OCI-LY1 (cell line): ENCODE measurements at regions not wholly inside any gene's neighbourhood (a gene's known extent, or its start where the extent isn't known, plus 50 kb on each side); places are given as distances from the start of the nearest gene placed in this dataset.

ENCODE experiments used
- H2AFZ ChIP-seq: fragments of 200-600 bp; sonication (generic), shearing (Covaris generic); 2 replicates; pipeline ENCODE4 v1.6.0; 2014; ENCODE audit warnings: antibody characterized with exemption, mild to moderate bottlenecking, low read length
- H3F3A ChIP-seq: fragments of 200-600 bp; sonication (generic), shearing (Covaris generic); 2 replicates; pipeline ENCODE4 v1.6.0; 2014; ENCODE audit warnings: mild to moderate bottlenecking, antibody characterized with exemption, low read length, moderate library complexity; ENCODE audit not compliant: insufficient read depth
- H3K27ac ChIP-seq: fragments of 200-600 bp; sonication (generic); 2 replicates; pipeline ENCODE4 v1.5.1; 2014; ENCODE audit warnings: low read length, mixed run types, mild to moderate bottlenecking, low read depth; ENCODE audit not compliant: poor library complexity, severe bottlenecking
- H3K27me3 ChIP-seq: fragments of 200-600 bp; sonication (generic); 2 replicates; pipeline ENCODE4 v1.6.0; 2014; ENCODE audit warnings: antibody characterized with exemption, mild to moderate bottlenecking, low read length, moderate library complexity; ENCODE audit not compliant: insufficient read depth
- H3K36me3 ChIP-seq: fragments of 200-600 bp; sonication (generic); 2 replicates; pipeline ENCODE4 v1.6.1; 2014; ENCODE audit warnings: mild to moderate bottlenecking, antibody characterized with exemption, low read length, moderate library complexity, mixed read lengths; ENCODE audit not compliant: insufficient read depth
- H3K4me1 ChIP-seq: fragments of 200-600 bp; sonication (generic); 2 replicates; pipeline ENCODE4 v1.5.1; 2014; ENCODE audit warnings: mild to moderate bottlenecking, low read length, moderate library complexity; ENCODE audit not compliant: insufficient read depth, severe bottlenecking
- H3K4me2 ChIP-seq: fragments of 200-600 bp; sonication (generic), shearing (Covaris generic); 2 replicates; pipeline ENCODE4 v1.6.1; 2014; ENCODE audit warnings: low read length
- H3K4me3 ChIP-seq: fragments of 200-600 bp; sonication (generic); 2 replicates; pipeline ENCODE4 v1.5.1; 2014; ENCODE audit warnings: low read length, low read depth, mild to moderate bottlenecking, mixed read lengths; ENCODE audit not compliant: poor library complexity, severe bottlenecking
- H3K79me2 ChIP-seq: fragments of 200-600 bp; shearing (Covaris generic); 2 replicates; pipeline ENCODE4 v1.6.1; 2016; ENCODE audit warnings: mixed run types, low read length, mixed read lengths; ENCODE audit not compliant: insufficient read depth
- H3K9ac ChIP-seq: fragments of 200-600 bp; sonication (generic), shearing (Covaris generic); 2 replicates; pipeline ENCODE4 v1.6.1; 2014; ENCODE audit warnings: mild to moderate bottlenecking, low read length, mixed read lengths
- H3K9me2 ChIP-seq: fragments of 200-600 bp; sonication (generic), shearing (Covaris generic); 2 replicates; pipeline ENCODE4 v1.6.1; 2014; ENCODE audit warnings: low read depth, mild to moderate bottlenecking, low read length, mixed read lengths
- H3K9me3 ChIP-seq: fragments of 200-600 bp; shearing (Covaris generic); 2 replicates; pipeline ENCODE4 v1.6.1; 2014; ENCODE audit warnings: low read length, mixed read lengths
- H4K20me1 ChIP-seq: fragments of 200-600 bp; sonication (generic), shearing (Covaris generic); 2 replicates; pipeline ENCODE4 v1.6.0; 2016; ENCODE audit warnings: mild to moderate bottlenecking, low read length; ENCODE audit not compliant: insufficient read depth
- EZH2 ChIP-seq: fragments of 200-600 bp; sonication (generic), shearing (Covaris generic); IDR thresholded peaks from 2 replicates; pipeline ENCODE4 v1.8.0; 2017; ENCODE audit warnings: borderline replicate concordance, mixed run types, mild to moderate bottlenecking, antibody characterized with exemption, low read length, moderate library complexity, mixed read lengths
- TF ChIP-seq, protein P1 (sequence below): fragments of 200-600 bp; sonication (generic), shearing (Covaris generic); IDR thresholded peaks from 2 replicates; pipeline ENCODE4 v1.5.1; 2017; ENCODE audit warnings: mild to moderate bottlenecking, antibody characterized with exemption, low read length, moderate library complexity, mixed read lengths

DNA sequence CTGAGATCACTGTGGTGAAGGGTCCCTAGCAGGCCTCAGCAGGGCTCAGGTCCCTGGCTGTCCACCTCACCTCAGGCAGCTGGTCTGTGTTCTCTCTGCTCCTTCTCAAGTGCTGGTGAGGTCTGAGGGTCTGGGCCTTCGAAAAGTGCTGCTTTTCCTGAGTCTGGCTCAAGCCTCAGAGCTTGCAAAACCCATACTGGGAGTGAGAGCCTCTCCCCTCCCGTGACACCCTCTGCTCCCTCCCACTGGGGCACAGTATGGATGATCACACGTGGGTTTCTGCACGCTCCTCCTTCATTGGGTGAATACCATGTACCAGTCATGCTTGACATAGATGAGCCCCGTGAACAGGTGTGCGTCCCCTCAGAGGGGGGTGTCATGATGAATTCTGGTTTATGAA, 73.3 kb upstream of the WASF3 start:
- Histone ChIP-seq H2AFZ (no peak overlapping the region), H3K79me2 (no peaks in the 10 kb centered on the region), H3F3A (no peaks in the 10 kb centered on the region), H4K20me1 (no peaks in the 10 kb centered on the region), H3K27me3 (0 out of 2 replicates have a peak, but pooled peaks cover 3% of the 10 kb centered on the region), H3K4me3 (no peak overlapping the region), H3K4me1 (peaks cover 7% of the 10 kb centered on the region), H3K9ac (no peak overlapping the region), H3K9me3 (no peaks in the 10 kb centered on the region), H3K27ac (no peak overlapping the region), H3K36me3 (no peaks in the 10 kb centered on the region), H3K9me2 (no peaks in the 10 kb centered on the region), H3K4me2 (no peak overlapping the region)
- no peak for TF ChIP-seq EZH2
- TF ChIP-seq, protein P1, sequence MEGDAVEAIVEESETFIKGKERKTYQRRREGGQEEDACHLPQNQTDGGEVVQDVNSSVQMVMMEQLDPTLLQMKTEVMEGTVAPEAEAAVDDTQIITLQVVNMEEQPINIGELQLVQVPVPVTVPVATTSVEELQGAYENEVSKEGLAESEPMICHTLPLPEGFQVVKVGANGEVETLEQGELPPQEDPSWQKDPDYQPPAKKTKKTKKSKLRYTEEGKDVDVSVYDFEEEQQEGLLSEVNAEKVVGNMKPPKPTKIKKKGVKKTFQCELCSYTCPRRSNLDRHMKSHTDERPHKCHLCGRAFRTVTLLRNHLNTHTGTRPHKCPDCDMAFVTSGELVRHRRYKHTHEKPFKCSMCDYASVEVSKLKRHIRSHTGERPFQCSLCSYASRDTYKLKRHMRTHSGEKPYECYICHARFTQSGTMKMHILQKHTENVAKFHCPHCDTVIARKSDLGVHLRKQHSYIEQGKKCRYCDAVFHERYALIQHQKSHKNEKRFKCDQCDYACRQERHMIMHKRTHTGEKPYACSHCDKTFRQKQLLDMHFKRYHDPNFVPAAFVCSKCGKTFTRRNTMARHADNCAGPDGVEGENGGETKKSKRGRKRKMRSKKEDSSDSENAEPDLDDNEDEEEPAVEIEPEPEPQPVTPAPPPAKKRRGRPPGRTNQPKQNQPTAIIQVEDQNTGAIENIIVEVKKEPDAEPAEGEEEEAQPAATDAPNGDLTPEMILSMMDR: no peak

DNA sequence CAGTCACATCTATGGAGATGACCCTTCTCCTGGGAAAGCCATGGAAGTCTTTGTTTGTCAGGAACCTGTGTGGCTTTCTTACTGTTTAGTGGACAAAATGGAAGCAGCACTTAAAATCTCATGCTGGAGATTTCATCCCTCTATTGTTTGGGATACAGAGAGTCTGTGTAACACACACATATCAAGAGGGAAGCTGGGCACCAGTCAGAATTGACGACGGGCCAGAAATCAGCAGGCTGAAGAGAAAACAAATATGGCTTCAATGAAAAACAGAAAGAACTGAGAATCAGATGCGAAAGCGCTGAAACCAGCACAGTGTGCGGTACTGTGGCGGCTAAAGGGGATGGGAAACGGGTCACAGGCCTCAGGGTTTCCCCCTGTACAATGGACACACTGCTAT, 72.2 kb upstream of the WASF3 start:
- no peak overlapping the region for H3K9ac ChIP-seq
- no peaks in the 10 kb centered on the region for H3K79me2 ChIP-seq
- no peaks in the 10 kb centered on the region for H3K36me3 ChIP-seq
- no peak overlapping the region for H3K4me2 ChIP-seq
- H2AFZ ChIP-seq: no peak overlapping the region
- H3F3A ChIP-seq: no peaks in the 10 kb centered on the region
- peaks cover 7% of the 10 kb centered on the region for H3K4me1 ChIP-seq
- TF ChIP-seq, protein P1: no peak
- TF ChIP-seq EZH2: no peak
- no peaks in the 10 kb centered on the region for H4K20me1 ChIP-seq
- H3K27me3 ChIP-seq: 0 out of 2 replicates have a peak, but pooled peaks cover 3% of the 10 kb centered on the region
- H3K9me2 ChIP-seq: no peaks in the 10 kb centered on the region
- H3K27ac ChIP-seq: no peak overlapping the region
- no peaks in the 10 kb centered on the region for H3K9me3 ChIP-seq
- no peak overlapping the region for H3K4me3 ChIP-seq

DNA sequence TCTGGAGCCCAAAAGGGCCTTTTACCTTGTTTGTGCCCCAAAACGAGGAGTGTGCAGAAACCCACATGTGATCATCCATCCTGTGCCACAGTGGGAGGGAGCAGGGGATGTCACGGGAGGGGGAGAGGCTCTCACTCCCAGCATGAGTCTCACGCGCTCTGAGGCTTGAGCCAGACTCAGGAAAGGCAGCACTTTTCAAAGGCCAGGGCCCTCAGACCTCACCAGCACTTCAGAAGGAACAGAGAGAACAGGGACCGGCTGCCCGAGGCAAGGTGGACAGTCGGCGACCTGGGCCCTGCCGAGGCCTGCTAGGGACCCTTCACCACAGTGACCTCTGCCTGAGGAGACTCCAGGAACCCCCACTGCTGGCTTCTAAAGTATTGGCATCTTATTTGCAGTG, 71.7 kb upstream of the WASF3 start:
- no peak overlapping the region for H3K27ac ChIP-seq
- H3K27me3 ChIP-seq: 0 out of 2 replicates have a peak, but pooled peaks cover 3% of the 10 kb centered on the region
- H3K9me2 ChIP-seq: no peaks in the 10 kb centered on the region
- H3K36me3 ChIP-seq: no peaks in the 10 kb centered on the region
- H3K9ac ChIP-seq: no peak overlapping the region
- H3K4me1 ChIP-seq: peaks cover 7% of the 10 kb centered on the region
- no peak for TF ChIP-seq EZH2
- TF ChIP-seq, protein P1: no peak
- H3K4me2 ChIP-seq: no peak overlapping the region
- no peaks in the 10 kb centered on the region for H3K9me3 ChIP-seq
- H3F3A ChIP-seq: no peaks in the 10 kb centered on the region
- no peaks in the 10 kb centered on the region for H3K79me2 ChIP-seq
- H4K20me1 ChIP-seq: no peaks in the 10 kb centered on the region
- no peak overlapping the region for H3K4me3 ChIP-seq
- no peak overlapping the region for H2AFZ ChIP-seq
